Stimulated activated CD8-positive, alpha-beta memory T cell treated with anti-CD3 and anti-CD28 coated beads, Interleukin-7, amount 100 ng/mL, for 1 hour (primary cell): ENCODE measurements at regions not wholly inside any gene's neighbourhood (a gene's known extent, or its start where the extent isn't known, plus 50 kb on each side); places are given as distances from the start of the nearest gene placed in this dataset.
A peak's percentile ranks its signal among the peaks of the same experiment; 100 is the strongest.

Source experiments
- DNase-seq, 2 donors: peaks; one replicate each; pipeline ENCODE4 v3.0.0-alpha.2; 2020; ENCODE audit warnings: low read depth in 2 of 2

DNA sequence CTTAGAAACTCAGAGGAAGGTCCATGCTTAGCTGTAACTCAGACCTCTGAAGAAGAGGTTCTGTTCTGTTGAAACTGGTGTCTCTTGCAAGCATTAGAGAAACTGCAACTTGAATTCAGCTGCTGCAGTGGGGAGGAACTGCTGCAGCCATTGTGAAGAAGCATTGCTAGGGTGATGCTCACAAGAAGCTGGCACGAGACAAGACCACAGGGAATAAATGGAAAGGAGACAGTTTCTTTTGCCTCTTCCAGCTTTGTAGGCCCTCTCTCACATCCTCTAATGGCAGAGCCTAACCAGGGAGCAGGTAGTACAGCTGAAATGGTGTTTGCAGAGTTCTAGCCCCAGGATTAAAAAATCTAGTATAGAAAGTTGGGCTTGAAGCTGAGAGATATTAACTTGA lies 148.0 kb upstream of the DMAC1 start:
- DNase-seq, result no peak

DNA sequence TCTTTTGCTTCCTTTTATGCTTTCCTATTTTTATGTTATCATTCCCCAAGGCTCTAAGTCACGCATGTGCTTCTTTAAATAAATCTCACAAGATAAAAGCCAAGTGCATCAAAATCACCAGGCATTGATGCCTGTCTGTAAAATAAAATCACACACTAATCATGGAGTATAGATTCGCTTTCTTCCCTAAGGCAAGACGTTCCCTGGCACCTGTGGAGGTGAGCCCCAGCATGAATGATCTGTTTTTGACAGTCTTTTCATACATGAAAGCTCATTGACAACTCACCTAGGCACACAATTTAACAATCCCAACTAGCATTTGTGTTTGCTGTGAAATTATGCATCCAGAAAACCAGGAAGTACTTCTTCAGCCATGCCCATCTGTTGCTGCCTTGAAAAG lies 146.9 kb upstream of the DMAC1 start:
- DNase-seq, result no peak

DNA sequence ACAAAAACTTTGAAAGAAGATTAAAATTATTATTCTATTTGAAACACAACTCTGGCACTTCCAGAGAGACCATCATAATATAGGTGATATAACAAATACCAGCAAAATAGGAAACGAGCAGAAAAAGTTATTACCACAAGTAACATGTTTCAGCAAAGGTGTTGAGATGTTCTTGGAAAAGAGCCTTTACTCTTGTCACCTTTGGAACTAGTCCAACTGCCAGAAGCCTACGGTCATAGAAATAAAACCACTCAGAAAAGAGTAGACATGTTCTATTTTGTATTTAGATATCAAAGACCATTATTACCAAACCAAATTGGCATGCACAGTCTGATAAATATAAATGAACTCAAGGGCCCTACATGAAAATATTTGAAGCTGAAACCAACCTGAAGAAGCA lies 145.0 kb upstream of the DMAC1 start:
- no peak for DNase-seq

DNA sequence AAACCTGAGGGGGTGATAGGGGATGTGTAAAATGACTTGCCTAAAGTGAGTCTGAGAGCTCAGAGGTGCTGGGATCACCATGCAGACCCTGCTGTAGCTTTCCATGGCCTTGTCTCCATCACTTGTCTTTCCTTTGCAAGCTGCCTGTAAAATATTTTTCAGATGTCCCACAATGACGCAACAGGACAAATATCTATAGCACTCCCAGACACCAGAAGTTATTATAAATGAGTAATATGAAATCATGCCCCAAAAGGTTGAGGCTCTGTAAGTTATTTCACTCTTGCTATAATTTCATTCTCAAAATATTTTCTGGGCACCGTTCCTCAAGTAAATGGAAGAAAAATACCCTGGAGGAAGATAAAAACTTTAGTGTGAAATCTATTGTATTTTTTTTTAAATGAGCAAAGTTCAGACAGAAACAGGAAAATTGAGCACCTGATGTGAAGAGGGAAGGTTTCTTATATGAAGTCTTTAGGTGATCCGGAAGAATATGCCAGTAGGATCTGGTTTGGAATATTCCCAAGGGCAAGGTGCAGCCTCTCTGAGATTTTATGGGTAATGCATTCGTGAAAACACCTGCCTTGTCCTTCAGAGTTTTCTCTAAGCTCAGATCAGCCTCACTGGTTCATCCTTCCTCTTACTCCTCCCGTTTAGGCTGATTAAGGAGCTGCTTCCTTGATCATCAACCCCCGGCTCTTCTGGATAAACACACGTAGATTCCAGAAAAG lies 138.3 kb upstream of the DMAC1 start:
- no peak for DNase-seq

DNA sequence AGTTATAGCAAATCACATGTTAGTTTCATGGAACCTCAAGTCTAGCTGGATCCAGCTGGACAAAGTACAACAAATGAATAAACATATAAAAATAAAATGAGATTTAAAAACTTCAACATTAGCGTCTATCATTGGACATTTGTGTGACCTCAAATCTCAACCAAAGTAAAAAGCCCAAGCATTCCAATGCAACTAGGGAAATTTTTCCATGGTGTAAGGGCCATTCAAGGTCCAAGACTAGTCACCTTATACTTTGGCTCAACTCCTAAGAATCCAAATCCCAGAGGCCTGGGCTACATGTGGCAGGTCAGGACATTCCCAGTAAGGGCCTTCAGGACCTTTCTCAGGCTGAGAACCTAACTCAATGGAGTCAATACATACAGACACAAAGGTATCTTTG lies 137.4 kb upstream of the DMAC1 start:
- DNase-seq, result no peak

DNA sequence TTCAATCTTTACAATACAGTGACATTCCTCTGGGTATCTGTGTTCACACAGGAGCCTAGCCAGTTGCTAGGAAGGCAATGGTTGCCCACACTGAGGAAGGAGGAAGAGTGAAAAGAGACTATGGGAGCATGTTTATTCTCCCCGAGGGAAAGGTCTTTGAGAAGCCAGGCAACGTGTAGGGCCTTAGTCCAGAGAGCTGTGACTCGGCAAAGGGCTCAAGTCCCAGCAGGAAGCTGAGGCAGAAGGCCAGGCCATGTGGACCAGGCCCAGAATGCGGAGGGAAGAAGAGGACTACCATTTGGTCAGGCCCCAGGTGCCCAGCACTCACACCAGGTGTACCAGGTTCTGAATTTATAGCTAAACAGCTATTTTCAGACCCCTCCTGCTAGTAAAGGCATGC lies 136.6 kb upstream of the DMAC1 start:
- DNase-seq, result no peak

DNA sequence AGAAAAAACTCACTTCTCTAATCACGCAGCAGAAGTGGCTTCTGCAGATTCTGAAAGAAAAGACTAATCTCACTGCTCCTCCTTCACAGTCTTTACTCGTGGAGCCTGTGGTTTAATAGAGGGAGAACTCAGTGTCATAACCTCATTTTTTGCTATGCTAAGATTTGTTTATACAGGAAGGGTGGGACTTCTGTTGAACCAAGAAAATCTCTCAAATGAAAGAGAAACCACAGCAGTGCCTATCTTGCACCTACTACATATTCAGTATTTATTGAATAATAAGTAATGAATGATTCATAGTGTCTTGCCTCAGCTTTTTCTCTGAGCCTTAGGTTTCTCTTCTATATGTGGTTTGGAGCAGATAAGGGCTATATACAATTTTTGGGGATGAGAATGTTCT lies 136.1 kb upstream of the DMAC1 start:
- no peak for DNase-seq

DNA sequence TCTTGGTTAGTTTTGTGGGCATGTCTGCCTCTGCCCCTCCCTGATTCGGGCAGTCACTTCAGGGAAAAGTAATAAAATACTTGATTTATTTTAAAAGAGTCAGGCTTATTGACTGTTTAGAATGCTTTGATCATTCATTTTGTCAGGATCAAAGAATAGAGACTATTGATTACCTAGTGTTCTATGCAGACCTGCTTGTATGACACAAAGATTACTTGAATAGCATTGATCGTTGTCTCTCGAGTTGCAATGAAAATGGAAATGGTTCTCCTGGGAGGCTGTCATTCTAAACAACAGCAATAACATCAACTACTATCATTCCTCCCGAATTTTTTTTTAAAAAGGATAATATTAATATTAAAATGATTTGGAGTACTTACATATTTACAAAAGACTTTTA lies 133.2 kb upstream of the DMAC1 start:
- no peak for DNase-seq

DNA sequence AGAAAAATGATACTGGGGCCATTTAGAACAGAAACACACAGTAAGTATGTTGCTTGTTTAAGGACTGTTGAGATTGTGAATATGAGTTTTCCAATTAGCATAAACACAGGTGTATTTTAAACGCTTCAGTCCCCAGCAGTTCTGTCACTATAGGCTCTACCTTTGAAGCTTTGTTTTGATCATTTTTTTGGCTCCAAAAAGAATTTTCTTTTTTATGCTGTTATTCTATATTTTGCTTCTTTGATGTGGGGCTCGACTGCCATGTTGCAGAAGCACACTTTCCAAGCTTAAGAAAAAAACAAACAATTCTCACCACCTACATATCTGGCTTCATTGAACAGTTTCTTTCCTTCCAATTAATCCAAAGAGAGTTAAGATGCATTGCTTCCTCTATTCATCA lies 131.0 kb upstream of the DMAC1 start:
- DNase-seq, result no peak

DNA sequence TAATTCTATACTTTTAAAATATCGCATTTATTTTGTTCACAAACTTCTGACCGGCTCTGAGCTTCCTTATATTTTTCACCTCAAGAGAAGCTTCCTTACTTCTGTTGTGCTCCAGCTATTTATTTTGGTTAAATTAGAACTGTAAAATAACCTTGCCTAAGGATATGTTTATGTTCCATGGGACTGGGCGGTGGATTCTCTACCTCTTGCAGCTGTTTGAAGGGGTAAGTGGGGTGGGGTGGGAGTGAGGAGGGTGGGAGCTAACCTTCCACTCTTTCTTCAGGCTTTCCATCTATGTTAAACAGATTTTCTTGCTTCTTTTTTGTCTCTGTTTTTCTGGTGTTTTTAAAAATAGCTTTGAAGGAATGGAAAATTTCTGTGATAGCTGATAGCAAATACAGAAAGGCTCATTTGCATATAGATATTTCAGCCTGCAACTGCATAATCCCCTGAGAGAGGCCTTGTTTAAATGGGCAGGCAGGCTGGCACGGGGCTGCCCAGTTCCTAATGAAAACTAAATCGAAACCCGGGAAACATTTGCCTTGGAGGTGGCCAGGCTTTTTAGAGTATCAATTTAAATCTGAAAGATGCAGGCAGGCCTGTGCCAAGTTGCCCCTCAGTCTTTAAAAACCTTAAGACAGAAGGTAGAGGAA lies 122.1 kb upstream of the DMAC1 start:
- no peak for DNase-seq

DNA sequence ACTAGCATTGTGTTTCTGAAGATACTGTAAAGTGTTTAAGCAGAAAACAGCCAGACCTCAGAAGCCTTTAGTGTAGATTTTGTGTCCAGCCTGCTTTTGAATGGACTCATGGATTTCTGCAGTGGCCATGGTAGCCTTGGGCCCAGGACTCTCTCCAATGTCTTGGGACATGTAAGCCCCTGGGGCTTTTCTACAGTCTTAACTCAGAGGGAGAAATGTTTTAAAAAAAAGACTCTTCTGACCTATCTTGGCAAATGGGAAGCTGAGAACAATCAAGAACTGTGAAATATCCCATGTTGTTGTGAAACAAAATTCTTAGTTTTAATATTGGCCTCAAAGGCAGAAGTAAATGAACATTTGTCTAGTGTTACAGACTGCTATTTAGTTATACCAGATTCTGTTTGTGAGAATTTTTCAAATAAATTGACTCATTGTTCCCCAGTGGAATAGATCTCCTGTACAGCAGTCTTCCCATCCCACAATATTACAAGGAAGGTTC lies 112.5 kb upstream of the DMAC1 start:
- no peak for DNase-seq

DNA sequence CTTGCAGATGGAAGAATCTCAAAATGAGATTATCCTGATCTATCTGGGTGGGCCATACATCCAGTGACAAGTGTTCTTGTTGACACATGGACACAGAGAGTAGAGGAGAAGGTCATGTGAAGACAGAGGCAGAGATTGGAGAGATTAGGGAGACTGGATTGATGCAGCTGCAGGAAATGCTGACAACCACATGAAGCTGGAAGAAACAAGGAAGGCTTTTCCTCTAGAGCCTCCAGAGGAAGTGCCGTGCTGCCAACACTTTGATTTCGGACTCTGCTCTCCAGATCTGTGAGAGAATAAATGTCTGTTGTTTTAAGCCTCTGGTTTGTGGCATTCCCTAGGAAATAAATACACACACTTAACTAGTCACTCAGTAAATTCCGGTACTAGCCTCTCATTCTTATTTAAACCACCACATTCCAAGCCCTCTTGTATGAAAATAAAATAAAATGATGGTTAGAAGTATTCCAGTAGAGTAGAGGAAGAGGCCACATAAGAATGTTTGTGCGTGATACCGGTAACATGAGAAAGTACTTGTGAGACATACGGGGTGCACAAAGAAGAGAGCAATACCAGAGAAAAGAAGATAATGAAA lies 110.9 kb upstream of the DMAC1 start:
- DNase-seq, result no peak

DNA sequence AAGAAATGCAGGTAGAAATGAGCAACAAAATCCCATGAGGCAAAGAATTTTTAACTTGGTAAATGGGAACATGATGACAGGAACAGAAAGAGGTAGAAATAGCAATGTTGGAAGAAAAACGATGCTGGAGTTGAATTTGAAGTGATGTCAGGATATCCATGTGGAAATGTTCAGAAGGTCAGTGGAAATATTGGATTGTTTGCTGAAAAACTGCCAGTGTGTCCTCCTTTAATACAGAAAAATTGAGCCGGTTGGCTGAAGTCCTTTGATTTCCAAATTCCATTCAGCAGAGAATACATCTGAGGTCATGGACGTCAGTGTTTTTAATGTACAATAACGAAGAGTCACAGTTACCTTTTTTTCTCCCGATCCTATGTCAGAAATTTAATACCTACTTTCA lies 110.0 kb upstream of the DMAC1 start:
- no peak for DNase-seq

DNA sequence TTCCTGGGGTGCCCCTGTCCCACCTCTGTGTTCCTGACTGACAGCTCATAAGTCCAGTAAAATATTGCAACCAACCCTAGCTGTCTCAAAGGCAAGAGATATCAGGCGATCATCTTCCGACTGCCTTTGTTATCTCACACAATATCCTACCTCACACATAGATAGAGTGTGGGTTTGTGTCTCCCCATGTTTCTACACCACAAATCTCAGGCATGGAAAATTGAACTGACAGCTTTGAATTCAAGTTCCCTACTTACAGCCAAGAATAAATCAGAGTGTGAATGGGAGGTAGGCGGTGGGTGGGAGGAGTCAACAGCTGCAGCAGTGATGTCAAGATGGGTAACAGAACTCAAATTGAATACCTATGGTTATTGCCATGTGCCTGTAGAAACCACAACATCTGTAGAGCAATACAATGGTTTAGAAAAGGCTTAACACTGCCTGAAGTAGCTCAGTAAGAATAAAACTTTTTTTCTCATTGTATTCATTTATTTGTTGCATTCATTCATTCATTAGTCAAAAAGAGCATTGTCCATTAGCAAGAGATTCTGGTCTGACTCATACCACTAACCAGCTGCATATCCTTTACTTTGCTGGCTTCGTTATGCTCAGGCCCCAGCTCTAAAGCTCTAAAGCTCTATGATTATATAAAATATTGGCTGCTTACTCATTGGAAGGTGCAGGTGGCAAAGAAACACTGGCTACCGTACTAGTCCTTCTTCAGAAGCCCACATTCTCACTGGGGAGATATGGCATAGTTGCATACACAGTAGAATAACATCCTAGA lies 108.2 kb upstream of the DMAC1 start:
- no peak for DNase-seq

DNA sequence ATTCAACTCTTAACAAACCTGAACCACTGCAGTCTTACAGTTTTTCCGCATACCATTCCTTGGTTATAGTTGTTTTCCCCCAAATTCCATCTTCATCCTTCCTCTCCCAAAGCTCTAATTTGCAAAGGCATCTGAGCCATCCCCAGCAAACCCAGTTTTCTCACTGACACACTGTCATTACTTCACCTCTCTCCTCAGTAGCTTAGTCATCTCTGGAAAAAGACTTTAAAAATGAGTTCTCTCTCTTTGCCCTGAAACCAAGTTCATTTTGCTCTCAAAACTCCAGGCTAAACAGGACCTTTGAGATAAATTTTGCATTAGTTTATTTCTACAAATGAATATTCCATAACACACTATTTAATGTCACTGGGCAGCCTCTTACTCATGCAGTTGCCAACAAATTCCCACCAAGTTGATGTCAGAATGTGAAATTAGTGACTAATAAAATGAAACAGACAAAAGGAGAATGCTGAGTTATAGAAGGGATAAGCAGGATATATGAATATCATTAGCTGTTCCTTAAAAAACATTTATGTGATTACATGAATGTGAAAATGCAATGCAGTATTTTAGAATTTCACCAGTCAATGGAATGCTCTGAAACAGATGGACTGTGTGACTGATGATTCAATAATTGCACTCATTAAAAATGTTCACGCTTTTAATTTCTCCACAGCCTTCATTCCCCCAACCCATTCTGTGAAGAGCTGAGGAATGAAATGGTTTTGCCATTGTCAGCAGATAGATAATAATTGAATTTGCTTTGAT lies 107.4 kb upstream of the DMAC1 start:
- no peak for DNase-seq

DNA sequence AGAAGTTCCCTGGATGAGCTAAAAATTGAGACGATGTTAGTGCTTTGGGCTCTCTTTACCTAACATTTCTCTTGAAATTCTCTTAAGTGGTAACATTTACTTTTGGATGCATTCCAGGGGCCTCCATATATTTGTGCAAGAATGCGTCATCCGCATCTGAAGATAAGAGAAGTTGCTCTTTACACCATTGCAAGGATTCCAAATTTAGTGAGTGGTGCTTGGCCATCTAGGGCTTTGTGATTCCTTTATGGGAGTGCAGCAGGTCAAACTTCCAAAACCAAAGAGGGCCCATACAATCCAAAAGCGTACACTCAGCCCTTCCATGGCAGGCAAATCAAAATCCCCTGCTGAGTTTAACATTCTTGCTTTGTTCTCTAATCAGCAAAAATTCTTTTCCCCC lies 102.0 kb upstream of the DMAC1 start:
- no peak for DNase-seq

DNA sequence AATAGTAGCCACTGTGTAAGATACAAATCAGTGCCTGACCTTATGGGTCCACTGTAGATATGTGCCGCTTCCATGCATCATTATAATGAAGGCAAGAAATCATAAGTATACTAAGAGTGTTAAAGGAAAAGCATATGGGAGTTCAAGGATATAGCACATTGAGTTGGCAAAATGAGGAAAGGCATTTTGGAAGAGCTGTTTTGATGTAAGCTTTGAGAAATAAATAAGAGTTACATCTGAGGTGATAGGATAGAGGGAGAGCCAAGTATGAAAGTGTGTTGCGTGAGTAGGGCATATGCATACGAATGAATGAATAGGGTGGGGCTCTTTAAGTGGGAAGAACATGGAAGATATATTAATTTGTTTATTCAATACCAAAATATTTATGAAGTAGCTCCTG lies 101.0 kb upstream of the DMAC1 start:
- DNase-seq, result no peak

DNA sequence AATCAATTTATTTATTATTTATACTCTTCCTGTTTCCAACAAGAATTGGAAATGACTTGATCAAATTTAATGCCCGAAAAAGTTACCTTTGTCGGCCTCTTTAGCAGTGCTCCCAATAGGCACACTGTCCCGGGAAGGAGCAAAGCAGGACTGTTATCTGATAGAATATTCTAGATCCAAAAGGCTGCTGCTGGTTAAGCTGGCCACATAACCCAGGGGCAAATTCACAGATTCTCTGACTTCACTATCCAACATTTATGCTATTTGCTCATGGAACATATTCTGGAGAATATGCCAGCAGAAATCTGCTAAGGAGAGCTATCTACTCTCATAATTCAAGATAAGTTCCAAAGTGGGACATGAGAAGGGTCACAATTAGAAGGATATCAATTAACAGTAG lies 100.2 kb upstream of the DMAC1 start:
- no peak for DNase-seq

DNA sequence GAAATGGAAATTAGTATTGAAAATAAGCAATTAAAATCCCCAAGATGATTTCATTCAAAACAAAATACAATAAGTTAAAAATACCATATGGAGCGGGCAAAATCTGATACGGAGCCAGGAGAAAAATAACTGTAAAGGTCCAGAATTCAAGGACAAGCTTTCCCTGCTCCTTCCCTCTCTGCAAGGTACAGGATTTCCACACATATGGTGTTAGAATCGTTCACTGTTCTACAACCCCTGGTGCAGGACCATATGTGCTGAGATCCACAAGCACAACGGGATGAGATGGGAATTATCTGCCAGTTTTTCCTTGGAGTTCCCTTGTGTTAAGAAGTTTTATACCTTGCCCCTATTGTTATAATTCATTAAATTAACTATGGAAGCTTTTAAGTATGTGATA lies 94.7 kb upstream of the DMAC1 start:
- no peak for DNase-seq

DNA sequence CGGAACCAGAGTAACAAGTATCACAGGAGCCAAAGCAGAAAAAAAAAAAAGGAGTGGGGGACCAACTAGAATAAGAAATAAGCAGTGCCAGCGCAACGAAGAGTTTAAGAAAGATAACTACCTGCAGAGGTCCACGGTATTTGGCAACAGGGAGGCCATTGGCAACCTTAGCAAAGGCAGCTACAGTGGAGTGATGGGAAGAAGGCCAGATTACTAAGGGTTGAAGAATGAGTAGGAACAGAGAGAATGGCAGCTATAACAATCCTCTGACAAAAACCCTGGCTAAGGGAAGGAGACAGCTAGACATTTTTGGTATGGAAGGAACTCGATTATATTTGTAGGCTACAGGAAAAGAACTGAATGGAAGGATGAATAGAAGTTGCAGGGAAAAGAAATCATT lies 93.4 kb upstream of the DMAC1 start:
- no peak for DNase-seq

DNA sequence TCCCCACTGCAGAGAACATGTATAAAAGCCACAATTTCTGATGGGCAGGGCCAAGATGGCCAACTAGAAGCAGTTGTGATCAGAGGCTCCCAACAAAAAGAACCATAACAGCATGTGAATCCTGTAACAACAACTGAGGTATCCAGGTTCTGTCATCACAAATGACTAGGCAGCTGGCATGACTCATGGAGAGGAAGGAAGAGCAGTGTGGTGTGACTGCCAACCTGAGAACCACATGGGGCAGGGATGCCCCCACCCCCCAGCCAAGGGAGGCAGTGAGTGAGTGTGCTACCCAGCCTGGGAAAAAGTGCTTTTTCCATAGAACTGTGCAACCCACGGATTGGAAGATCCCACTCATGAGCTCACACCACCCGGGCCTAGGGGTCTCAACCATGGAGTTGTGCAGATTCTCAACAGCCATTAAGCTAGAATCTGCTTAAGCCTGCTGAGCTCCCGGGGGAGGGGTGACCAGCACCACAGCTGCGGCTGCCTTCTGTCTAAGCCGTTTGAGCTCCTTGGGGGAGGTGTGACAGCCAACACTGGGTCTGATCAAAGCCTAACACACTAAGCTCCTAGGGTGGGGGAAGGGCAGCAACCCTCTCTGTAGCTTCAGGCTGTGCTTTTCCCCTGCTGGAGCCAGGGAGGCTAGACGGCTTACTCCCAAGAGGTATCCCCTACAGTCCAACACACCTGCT lies 80.1 kb upstream of the DMAC1 start:
- DNase-seq, result peak in 1 of 2 donors; percentile 9
